Mammary epithelial cell (primary cell): ENCODE measurements at regions not wholly inside any gene's neighbourhood (a gene's known extent, or its start where the extent isn't known, plus 50 kb on each side); places are given as distances from the start of the nearest gene placed in this dataset.

Source experiments
- EZH2 ChIP-seq: IDR thresholded peaks from 2 replicates; pipeline ENCODE4 v1.6.1; 2012; ENCODE audit warnings: low read length, inconsistent platforms, borderline replicate concordance
- TF ChIP-seq, protein P1 (sequence below), 2 donors: IDR thresholded peaks in 1 of 2; conservative IDR thresholded peaks in 1 of 2; 2 replicates each; pipeline ENCODE4 v1.5.1; 2011 to 2012; ENCODE audit warnings: inconsistent platforms in 2 of 2, low read length in 2 of 2, mild to moderate bottlenecking in 2 of 2, control low read depth in 1 of 2, low read depth in 1 of 2; ENCODE audit not compliant: insufficient read depth in 1 of 2; ENCODE audit errors: extremely low read depth in 1 of 2

DNA sequence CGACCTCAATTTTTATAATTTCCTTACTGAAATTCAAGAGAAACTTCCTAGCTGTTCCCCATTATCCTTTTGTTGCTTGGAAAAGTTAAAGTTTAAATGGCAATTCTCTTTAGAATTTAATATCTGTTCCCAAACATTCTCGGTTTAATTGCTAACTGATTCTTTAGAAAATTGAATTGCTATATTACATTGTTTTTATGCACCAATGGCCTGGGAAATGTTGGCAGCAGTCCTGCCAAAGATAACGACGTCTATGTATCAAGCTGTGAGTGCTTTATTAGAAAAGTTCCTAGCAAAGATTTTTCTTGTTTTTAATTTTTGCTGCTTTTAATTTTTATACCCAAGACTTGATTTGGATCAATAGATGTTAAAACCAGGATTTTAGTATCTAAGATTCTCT lies 167.8 kb upstream of the HDAC4 start:
- no peak for TF ChIP-seq EZH2
- TF ChIP-seq, protein P1, sequence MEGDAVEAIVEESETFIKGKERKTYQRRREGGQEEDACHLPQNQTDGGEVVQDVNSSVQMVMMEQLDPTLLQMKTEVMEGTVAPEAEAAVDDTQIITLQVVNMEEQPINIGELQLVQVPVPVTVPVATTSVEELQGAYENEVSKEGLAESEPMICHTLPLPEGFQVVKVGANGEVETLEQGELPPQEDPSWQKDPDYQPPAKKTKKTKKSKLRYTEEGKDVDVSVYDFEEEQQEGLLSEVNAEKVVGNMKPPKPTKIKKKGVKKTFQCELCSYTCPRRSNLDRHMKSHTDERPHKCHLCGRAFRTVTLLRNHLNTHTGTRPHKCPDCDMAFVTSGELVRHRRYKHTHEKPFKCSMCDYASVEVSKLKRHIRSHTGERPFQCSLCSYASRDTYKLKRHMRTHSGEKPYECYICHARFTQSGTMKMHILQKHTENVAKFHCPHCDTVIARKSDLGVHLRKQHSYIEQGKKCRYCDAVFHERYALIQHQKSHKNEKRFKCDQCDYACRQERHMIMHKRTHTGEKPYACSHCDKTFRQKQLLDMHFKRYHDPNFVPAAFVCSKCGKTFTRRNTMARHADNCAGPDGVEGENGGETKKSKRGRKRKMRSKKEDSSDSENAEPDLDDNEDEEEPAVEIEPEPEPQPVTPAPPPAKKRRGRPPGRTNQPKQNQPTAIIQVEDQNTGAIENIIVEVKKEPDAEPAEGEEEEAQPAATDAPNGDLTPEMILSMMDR (conservative IDR thresholded peaks at IDR 0.05 in 1 of 2, IDR thresholded peaks at IDR 0.05 in 1 of 2; ENCODE audit: extremely low read depth in 1 of 2, insufficient read depth in 1 of 2, low read depth in 1 of 2, low read length in 2 of 2), result no peak
